NB4 (cell line): ENCODE measurements at regions not wholly inside any gene's neighbourhood (a gene's known extent, or its start where the extent isn't known, plus 50 kb on each side); places are given as distances from the start of the nearest gene placed in this dataset.

Experiments
- TF ChIP-seq, protein P1 (sequence below): IDR thresholded peaks from one replicate; pipeline ENCODE4 v1.5.1; 2012; ENCODE audit warnings: low read depth, low read length
- TF ChIP-seq, protein P2 (sequence below): IDR thresholded peaks from 2 replicates; pipeline ENCODE4 v1.6.1; 2011; ENCODE audit warnings: low read depth, low read length

DNA sequence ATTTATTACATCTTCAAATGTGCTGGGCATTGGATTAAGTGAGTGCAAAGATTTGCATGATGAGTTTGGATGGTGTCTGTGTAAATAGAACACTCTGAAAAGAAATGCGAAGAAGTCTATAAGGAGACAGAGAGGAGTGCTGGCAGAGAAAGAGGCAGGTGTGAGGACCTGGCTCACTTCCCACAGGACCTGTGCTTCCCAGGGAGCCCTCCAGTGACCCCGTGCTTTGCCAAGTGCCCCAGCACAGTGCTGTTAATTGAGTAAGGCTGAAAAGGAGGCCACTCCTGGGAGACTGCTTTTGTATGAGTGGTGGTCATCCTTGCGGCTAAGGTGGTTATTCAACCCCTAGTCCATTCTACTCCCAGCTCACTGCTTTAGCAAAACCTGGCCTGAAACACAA is 230.8 kb downstream of the OSR1 start:
- TF ChIP-seq, protein P1, sequence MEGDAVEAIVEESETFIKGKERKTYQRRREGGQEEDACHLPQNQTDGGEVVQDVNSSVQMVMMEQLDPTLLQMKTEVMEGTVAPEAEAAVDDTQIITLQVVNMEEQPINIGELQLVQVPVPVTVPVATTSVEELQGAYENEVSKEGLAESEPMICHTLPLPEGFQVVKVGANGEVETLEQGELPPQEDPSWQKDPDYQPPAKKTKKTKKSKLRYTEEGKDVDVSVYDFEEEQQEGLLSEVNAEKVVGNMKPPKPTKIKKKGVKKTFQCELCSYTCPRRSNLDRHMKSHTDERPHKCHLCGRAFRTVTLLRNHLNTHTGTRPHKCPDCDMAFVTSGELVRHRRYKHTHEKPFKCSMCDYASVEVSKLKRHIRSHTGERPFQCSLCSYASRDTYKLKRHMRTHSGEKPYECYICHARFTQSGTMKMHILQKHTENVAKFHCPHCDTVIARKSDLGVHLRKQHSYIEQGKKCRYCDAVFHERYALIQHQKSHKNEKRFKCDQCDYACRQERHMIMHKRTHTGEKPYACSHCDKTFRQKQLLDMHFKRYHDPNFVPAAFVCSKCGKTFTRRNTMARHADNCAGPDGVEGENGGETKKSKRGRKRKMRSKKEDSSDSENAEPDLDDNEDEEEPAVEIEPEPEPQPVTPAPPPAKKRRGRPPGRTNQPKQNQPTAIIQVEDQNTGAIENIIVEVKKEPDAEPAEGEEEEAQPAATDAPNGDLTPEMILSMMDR = no peak
- TF ChIP-seq, protein P2, sequence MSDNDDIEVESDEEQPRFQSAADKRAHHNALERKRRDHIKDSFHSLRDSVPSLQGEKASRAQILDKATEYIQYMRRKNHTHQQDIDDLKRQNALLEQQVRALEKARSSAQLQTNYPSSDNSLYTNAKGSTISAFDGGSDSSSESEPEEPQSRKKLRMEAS = no peak
